ENCODE measurements at regions not wholly inside any gene's neighbourhood (a gene's known extent, or its start where the extent isn't known, plus 50 kb on each side); places are given as distances from the start of the nearest gene placed in this dataset.

DNA sequence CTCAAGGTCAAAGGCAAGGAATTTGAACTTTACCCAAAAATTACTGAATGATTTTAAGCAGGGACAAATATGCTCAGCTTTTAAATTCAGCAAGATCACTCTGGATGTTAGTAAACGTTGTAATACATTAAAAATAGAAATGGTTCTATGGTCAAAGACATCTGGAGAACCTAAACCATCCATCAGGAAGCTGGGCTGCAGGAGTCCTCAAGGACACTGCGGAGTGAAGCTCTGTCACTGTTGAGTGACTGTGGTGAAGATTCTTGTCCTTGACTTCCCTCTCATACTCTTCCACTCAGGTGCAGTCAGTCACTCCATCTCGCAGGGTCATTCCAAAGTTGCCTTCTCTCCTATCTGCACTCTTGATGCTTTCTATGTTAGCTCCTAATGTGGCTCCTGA lies 450.7 kb downstream of the FOXO1 start:
- no peak for DNase-seq (ENCODE audit: low read depth in 3 of 3)

DNA sequence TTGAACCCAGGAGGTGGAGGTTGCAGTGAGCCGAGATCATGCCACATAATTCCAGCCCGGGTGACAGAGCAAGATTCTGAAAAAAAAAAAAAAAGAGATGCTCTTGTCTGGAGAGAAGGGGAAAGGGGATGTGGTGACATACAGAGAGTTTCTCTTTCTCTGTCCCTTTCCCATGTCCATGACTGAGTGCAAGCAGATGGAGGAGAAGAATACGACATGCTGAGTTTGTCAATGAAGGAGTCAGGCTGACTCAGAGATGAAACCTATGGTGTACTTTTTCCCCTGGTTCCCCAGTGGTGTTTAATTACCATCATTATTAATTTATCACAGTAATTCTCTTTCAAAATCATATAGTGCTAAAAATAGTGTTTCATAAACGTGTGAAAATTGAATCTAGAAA lies 448.8 kb downstream of the FOXO1 start:
- DNase-seq (ENCODE audit: low read depth in 3 of 3): no peak

DNA sequence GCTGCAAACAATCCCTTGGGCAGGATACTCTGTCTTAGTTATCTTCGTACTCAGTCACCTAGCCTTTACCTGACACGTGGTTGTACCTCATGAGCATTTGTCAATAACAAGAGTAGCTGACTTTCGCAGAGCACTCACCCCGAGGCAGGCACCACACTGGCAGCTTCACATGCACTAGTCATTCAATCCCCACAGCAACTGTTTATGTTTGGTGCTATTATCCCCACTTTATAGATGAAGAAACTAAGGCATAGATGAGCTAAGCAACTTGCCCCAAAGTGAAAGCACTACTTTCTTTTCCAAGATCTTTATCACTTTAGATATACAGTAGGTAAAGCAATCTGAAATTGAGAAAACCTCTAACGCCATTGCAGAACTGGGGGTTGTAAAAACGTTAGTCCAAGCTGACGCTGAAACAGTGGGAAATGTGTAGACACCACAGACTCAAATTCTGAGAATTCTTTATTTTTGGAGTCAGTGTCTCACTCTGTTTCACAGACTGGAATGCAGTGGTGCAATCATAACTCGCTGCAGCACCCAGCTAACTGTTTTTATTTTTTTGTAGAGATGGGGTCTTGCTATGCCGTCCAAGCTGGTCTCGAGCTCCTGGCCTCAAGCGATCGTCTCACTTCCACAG lies 446.0 kb downstream of the FOXO1 start:
- DNase-seq (ENCODE audit: low read depth in 3 of 3): peak in 1 of 3 donors; percentile 46

DNA sequence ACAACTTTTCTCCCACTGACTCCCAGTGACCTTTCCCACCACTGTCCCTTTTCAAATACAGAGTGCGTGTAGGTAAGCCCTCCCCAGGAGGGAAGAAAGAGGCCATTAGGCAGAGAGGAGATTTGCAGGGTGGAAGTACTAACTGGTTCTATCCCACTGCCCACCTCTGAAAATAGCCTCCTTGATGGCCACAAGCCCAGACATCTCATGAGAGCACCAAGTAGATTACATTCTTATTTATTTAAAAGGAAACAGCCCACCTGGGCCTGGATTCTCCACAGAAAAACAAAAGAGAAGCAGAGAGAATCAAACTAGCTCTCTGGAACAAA lies 445.3 kb downstream of the FOXO1 start:
- no peak for DNase-seq (ENCODE audit: low read depth in 3 of 3)

DNA sequence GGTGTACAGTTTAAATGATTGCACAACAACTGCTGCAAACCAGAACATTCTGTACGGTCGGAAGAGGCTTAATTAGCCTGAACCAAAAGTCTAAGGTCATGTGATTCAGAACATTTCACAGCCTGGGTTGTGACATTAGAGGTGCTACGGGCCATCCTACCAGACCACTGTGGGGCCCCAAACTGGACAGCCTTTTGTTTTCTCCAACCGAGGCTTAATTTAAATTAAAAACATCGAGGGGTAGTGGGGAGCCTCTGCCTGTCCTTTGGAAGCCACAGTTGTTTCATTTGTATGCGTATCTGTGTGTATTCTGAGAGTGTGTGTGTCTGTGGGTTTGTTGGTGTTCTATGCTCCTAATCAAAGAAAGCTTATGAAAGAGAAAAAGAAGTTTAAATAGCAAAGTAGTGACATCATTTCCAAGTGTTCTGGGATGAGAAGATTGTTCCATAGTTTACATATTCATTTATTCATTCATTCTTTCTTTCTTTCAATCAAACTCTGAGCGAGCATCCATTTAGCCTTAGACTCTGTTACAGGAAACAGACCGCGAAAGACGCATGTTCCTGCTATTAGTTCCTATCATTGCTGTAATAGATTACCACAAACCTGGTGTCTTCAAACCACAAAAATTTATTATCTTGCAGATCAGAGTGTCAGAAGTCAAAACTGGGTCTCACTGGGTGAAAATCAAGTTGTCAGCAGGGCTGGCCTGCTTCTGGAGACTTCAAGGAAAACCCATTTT lies 444.8 kb downstream of the FOXO1 start:
- DNase-seq (ENCODE audit: low read depth in 3 of 3): no peak

DNA sequence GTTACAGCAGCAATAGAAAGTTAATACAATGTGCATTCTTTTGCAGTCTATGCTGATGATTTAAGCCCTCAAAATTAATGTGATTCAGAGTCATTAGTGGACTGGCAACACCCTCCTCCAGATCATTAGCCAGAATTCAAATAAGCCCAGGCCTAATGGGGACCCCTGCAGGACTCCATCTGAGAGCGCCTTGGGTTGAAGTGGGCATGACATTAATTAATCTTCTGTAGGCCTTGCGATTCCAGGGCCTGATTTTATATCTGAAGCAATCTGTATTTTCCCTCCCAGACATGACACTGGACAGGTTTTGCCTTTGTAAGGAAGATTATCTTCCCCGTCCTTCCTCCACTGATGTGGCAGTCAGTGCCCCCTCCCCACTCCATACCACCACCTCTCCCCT lies 442.9 kb downstream of the FOXO1 start:
- DNase-seq (ENCODE audit: low read depth in 3 of 3): no peak

DNA sequence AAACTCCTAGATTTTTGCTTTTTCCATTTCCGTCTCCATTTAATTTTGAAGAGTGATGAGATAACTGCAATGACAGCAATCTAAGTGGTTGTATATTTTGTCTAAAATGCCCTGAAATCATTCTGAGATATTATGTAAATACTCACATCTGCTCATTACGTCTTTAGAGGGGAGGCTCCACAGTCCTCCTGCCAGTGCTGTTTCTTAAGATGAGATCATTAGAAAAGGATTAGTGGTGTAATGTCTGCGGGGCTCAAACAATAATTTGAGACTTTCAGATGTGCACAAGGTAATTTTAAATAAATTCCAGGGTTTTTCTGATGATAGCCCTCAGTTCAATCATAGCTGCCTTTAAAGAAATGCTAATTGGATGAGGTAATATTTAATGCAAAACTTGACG lies 437.9 kb downstream of the FOXO1 start:
- no peak for DNase-seq (ENCODE audit: low read depth in 3 of 3)

DNA sequence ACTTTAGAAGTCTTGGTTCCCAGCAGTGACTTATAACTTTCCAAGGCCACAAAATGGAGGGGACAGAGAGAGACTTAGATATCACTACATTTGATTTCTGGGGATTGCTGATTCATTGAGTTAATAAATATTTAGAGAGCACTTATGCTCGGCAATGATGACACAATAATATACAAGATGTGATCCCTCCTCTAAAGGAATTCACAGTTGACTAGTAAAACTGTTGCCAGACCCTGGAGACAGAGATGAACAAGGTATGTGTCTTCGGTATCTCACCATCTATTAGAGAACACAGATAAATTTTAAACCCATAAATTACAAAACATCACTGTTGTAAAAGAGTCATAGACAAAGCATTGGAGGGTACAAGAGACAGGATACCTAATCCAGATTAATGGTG lies 437.5 kb downstream of the FOXO1 start:
- no peak for DNase-seq (ENCODE audit: low read depth in 3 of 3)

DNA sequence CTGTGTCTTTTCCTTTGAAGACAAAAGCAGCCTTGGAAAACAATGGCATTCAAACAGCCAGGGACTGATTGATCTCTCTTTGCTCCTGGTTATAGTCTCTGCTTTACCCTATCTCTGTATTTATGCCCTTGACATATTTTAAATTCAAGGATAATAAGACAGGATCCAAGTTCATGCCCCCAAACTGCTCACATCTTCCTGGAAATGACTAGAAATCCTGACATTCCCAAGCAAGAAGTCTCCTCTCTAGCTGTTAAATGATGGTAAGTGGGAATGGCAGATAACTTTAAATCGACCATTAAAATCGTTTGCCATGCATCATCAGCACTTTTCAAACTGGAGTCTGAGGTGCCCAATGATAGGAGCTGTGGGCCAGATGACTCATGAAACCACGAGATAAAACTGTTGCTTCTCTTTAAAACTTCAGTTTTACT lies 435.6 kb downstream of the FOXO1 start:
- no peak for DNase-seq (ENCODE audit: low read depth in 3 of 3)

DNA sequence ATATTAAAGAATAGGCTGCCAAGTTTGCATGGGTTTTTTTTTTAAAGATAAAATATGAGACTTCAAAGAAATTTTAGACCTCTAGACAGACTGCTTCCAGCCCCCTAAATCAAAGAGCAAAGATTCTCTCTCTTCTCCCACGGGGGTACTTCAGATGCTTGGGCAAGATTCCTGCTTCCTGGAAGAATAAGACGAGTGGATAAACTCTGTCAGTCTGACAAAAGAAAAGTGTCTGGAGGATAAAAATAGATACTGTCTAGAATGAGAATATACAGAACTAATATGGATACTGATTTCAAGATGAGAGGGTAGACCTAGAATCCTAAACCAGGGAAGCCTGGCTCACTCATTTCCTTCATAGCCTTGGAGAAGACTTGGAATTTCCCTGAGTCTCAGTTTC lies 435.1 kb downstream of the FOXO1 start:
- no peak for DNase-seq (ENCODE audit: low read depth in 3 of 3)

DNA sequence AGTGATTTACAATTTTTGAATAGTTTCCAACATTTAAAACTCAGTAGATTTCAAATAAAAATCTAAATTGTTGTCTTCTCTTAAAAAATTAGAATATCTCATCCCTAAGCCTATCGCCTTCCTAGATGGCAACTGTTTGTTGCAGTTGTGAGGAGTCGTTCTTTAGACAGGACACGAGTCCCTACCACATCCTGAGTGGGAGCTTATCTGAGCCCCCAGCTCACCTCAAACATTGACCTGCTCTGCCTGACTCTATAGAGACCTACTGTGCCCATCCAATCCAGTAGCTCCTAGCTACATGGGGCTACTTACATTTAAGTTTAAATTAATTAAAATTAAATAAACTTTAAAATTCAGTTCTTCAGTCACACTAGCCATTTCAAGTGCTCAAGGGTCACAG lies 434.7 kb downstream of the FOXO1 start:
- no peak for DNase-seq (ENCODE audit: low read depth in 3 of 3)

DNA sequence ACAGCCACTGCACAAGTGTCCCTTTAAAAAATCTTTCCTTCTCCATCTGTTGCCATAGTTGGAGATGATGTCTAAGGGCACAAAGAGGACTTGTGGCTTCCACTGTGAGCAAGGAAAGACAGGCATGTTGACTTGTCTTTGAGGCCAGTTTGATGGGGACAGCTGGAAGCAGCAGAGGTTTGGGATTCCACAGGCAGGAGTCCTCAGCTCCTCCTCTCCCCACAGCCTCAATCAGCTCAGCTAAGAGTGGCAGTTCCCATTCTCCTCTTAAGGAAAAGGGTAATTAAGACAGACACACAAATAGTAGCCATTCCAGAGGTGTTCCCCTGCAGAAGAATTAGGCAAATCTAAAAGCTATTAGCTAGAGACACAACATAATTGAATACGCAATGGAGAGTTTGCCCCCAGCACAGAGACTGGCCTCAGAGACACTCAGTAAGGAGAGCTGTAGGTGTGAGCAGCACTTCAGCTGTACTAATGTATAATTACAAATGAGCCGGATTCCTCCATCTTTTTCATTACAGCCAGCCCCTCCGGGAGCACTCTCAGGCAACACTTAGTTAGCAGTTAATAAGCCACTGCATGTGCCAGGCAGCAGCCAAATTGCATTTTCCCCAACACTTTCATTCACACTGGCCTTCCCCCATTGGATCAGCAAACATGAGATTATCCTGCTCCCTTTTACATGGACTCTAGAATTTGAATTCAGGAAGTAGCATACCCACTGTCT lies 434.0 kb downstream of the FOXO1 start:
- DNase-seq (ENCODE audit: low read depth in 3 of 3): no peak

DNA sequence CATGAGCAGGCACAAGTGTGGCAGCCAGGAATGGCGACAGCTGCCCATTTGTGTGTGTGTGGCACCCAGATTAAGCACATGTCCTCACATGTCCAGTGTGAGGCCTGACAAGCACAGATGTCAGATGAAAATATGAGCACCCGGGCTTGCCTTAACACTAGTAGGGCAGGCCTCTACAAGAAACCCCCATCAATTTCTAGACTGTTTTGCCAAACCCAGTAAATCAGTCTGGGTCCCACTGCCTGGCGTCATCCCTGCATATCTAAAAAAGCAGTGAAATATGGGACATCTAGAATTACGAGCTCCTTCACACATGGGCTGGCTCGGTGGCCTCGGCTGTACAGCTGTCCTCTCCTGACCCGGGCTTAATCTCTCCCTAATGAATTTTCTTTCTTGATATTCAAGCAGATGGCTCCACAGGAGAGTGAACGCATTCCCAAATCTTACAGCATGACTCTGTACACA lies 432.7 kb downstream of the FOXO1 start:
- no peak for DNase-seq (ENCODE audit: low read depth in 3 of 3)

DNA sequence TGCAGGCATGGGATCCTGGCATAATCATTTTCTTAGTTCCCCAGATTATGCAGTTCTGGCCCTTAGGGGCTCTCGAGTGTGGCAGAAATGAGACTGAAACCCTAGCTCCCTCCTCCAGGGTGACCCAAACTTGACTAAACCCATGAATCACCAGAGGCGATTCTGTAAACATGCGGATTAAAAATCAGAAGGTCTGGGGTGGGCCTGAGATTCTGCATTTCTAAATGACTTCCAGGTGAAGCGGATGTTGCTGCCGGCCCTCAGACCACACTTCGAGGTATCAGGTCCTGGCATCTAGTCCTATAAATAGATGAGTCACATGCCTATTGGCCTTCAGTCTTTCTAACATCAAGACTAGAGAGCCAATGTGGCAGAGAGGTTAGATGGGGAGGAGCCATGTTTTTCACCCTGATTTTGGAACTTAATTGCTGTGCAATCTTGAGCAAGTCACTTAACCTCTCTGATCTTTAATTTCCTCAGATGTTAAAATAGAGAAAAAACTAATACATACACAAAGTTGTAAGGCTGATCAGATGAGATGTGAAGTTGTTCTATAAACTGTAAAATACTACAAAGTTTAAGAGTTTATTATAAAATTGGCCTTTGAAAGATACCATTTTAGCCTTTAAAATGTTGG lies 431.2 kb downstream of the FOXO1 start:
- no peak for DNase-seq (ENCODE audit: low read depth in 3 of 3)

DNA sequence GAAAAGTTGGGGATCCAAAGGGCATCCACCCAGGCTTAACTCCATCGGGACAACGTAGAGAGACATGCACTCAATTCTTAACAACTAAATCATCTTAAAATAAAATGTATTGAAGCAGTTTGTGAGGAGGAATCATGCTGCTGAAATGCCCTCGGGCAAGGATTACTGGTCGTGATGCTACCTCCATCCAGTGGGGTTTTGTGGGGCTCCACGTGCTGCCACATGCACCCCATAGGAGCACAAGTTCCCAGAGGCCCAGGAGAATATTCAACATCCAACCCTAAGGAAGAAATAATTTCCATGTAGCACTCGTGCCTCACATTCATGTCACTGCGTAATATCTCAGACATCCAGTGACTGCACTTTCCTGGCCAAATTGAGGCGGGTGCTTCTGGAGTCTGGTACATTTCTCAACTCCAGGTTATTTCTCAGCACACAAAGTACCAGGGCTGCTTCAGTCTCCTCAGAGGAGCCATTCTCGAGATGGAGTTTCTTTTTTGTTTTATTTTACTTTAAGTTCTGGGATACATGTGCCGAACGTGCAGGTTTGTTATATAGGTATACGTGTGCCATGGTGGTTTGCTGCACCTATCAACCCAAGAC lies 429.8 kb downstream of the FOXO1 start:
- DNase-seq (ENCODE audit: low read depth in 3 of 3): no peak

DNA sequence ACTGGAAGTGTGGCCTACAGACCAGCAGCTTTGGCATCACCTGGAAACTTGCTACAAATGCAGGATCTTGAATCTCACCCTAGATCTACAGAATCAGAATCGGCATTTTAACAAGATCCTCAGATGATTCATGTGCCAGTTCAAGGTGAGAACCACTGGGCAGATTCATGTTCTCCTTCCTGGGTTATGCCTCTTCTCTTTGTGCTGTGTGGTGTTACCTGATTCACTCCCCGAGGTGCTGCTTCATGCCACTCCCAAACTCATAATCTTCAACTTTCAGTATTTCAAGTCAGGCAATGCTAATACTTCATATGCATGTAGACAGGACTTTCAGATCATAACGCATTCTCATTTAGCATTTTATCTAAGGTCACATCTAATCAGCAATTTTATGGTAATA lies 427.7 kb downstream of the FOXO1 start:
- no peak for DNase-seq (ENCODE audit: low read depth in 3 of 3)

DNA sequence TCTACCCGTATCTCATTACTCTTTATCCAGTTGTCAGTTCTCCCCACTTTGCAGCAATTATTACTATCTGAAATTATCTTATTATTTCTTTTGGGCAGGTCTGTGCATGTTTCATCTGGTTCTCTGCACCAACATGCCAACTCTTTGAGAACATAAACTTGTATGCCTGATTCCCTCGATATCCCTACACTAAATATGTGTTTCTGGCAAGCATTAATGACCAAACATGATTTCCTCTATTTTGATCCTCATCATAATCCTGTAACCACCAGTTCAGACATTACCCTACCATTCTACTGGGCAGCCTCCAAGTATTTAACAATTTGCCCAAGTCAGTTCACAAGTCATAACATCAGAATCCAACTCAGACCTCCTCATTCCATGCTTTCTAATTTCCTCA lies 426.1 kb downstream of the FOXO1 start:
- DNase-seq (ENCODE audit: low read depth in 3 of 3): no peak

DNA sequence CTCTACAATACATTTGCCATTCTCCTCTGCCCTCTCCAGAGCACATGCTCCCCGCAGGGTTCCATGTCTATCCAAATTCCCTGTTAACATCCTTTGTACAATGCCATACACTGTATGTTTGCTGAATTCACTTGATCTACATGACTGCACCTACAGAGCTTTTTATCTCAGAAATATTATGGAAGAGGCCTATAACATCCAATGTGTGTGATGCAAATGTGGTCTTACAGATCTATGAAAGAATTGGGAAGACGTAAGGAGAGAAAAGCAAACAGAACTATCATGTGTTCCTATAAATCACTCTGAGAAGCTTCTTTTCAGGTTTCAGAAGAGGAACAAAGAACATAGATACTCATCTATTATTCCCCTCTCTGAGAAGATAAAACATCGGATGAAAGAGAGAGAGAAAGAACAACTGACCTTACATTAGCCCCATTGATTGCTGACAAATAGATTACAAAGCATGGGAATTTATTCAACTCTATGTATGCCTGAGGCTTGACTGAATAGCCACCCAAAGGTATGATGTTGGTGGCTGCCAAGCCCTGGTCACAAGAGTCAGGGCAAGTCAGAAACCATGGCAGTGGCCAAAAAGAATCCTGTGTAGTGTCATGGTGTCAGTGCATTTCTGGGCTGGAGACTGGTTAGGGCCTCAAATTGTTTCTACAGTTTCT lies 425.2 kb downstream of the FOXO1 start:
- no peak for DNase-seq (ENCODE audit: low read depth in 3 of 3)

DNA sequence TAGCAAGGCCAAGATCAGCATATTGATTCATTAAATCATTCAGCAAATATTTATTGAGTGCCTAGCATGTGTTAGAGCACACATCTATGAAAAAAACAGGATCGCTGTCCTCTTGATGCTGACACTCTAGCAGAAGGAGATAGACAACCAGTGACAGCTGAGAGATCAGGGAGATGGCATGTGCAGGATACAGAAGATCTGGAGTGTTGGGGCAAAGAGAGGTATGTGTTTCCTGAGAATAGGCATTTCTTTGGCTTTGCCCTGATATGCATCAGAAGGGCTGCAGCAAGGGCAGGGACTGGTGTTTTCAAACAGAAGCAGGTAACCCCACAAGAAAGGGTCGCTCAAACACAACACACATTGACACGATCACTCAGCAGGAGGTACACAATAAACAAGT lies 423.4 kb downstream of the FOXO1 start:
- no peak for DNase-seq (ENCODE audit: low read depth in 3 of 3)

DNA sequence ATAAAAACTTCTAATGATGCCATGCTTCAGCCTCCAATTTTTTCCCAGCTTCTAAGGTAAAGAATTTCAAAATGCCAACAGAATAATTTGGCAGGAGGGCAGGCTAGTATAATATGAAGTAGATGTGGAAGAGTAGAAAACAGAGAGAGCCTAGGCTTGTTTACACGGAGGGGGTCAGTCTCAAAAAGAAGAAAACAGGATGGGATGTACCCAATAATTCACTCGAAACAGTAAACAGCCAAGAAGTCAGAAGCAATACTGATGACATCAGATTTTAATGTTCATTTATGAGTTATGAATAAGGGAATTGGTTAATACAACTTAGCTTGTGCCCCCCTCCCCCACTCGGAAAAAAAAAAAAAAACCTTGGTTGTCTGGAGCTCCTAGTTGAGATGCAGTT lies 422.5 kb downstream of the FOXO1 start:
- DNase-seq (ENCODE audit: low read depth in 3 of 3): no peak

DNA sequence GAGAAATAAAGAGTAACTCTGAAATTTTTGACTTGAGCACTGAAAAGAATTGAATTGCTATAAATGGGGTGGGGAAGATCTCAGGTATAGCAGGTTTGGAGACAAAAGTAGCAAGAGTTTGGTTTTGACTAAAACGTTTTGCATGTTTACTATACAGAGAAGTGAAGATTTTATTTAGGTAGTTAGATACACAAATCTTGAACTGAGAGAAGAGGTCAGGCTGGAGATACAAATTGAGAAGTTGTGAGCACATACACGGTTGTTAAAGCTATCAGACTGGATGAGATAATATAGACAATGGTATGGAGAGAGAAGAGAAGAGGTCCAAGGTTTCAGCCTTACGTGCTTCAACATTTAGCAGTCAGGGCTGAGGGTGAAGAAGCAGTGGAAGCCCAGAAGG lies 420.9 kb downstream of the FOXO1 start:
- DNase-seq (ENCODE audit: low read depth in 3 of 3): no peak

DNA sequence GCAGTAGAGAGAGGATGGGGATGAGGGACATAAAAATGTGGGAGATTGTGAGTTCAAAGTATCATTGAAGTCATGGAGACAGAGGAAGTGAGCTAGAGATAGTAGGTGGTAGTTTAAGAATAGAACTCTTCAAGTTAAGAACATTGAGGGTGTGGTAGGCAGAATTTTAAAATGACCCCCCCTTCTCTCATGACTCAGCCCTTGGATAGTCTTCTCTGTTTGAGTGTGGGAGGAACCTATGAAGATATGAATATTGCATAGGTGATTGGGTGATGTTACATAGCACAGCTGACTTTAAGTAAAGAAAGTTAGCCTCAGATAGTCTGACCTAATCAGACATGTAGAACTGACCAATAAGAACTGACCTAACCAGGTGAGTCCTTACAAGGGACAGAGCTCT lies 418.6 kb downstream of the FOXO1 start:
- DNase-seq (ENCODE audit: low read depth in 3 of 3): no peak
